ENCODE measurements at regions not wholly inside any gene's neighbourhood (a gene's known extent, or its start where the extent isn't known, plus 50 kb on each side); places are given as distances from the start of the nearest gene placed in this dataset.

DNA sequence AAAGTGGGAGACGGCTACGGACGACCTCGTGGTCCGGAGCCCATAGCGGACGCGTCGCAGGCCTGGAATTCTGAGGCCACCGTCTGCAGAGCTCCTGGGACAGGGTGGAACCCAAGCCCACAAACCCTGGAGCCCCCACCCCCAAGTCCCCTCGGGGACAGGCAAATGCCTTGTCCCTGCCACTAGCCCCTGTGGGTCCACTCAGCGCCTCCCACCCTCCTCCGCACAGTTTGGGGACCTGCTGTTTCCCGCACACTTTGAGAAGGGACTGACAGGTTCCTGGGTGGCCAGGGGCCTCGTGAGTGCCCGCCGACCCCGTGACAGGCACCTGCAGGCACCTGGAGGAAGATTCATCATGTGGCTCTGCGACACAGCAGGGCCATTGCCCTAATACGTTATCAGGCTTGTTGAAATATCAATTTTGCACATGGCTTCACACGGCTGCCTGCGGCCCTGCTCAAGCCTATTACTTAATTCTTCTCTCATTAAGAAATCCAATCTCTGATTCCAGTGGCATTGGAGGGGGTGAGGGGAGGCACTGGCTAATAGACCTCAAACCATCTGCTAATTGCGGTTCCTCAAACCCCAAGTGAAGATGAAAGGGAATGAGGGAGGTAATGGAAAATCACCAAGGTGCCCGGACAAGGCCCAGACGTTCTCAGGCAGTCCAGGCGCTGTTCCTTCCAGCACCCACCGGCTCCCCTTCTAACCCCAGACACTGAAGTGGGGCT is 672.5 kb downstream of the BRD1 start:
- Mint-ChIP-seq H3K9me3 (no peaks in the 10 kb centered on the region), H3K27me3 (ENCODE audit: insufficient read depth, low read depth, poor library complexity) (peaks cover 5% of the 10 kb centered on the region), H3K4me3 (no peak overlapping the region), H3K36me3 (ENCODE audit: low read depth) (no peaks in the 10 kb centered on the region), H3K4me1 (peaks cover 9% of the 10 kb centered on the region), H3K27ac (no peak overlapping the region)
- DNase-seq (ENCODE audit: low spot score) (no peak), ATAC-seq (no peak)
- no peak overlapping the region for H3K4me2 ChIP-seq
- no peaks in the 10 kb centered on the region for H3K9me2 ChIP-seq (ENCODE audit: insufficient read depth)
- H3K36me3 ChIP-seq (ENCODE audit: insufficient read depth) = peaks cover 7% of the 10 kb centered on the region; the same call in 1 of the 2 replicates
- H3K4me1 ChIP-seq (ENCODE audit: insufficient read depth) = no peaks in the 10 kb centered on the region
- no peaks in the 10 kb centered on the region for H4K20me1 ChIP-seq (replicated peaks; ENCODE audit: insufficient read depth)
- no peak for TF ChIP-seq ETS1 (IDR thresholded peaks at IDR 0.05)
- TF ChIP-seq POLR2AphosphoS5 (IDR thresholded peaks at IDR 0.05; ENCODE audit: low read depth) = no peak
- TF ChIP-seq CREB1 (CRISPR knock-in tag; IDR thresholded peaks at IDR 0.05; ENCODE audit: low read depth) = no peak
- TF ChIP-seq NANOG (IDR thresholded peaks at IDR 0.05; ENCODE audit: borderline replicate concordance) = no peak
- TF ChIP-seq EZH2 (IDR thresholded peaks at IDR 0.05; ENCODE audit: low read depth, unreplicated experiment) = no peak
- H3K4me3 ChIP-seq = no peak overlapping the region
- H3K27ac ChIP-seq (ENCODE audit: low read depth) = no peak overlapping the region
- no peak overlapping the region for H2AFZ ChIP-seq
- H3K79me2 ChIP-seq (replicated peaks; ENCODE audit: insufficient read depth) = no peaks in the 10 kb centered on the region
- no peaks in the 10 kb centered on the region for H3F3A ChIP-seq (replicated peaks; ENCODE audit: low read depth)
- H3K27me3 ChIP-seq (ENCODE audit: insufficient read depth) = no peaks in the 10 kb centered on the region

DNA sequence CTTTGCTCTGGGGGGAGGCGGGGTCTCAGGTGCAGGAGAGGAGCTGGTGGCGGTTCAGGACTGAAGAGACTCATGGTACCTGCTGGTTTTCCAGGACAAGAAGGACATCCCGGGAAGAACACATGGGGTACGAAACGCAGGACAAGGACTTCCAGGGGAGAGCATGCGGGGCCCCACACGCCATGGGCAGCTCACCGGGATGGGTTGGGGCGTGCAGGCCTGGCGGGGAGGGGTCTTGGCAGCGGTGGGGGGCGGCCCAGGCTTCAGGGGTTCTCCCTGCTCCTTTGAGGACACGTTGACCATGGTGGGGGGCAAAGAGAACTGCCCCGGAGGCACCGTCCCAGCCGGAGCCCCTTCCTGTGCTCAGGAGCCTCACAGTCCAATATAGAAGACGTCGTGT is 673.2 kb downstream of the BRD1 start:
- peaks cover 5% of the 10 kb centered on the region for H3K27me3 Mint-ChIP-seq (ENCODE audit: insufficient read depth, low read depth, poor library complexity)
- H3K9me3 Mint-ChIP-seq = no peaks in the 10 kb centered on the region
- H3K27ac ChIP-seq (ENCODE audit: low read depth) = no peak overlapping the region
- H2AFZ ChIP-seq = no peak overlapping the region
- no peaks in the 10 kb centered on the region for H3K27me3 ChIP-seq (ENCODE audit: insufficient read depth)
- no peak overlapping the region for H3K27ac Mint-ChIP-seq
- H3K9me2 ChIP-seq (ENCODE audit: insufficient read depth) = no peaks in the 10 kb centered on the region
- peaks cover 7% of the 10 kb centered on the region; the same call in 1 of the 2 replicates for H3K36me3 ChIP-seq (ENCODE audit: insufficient read depth)
- H3K4me1 ChIP-seq (ENCODE audit: insufficient read depth) = no peaks in the 10 kb centered on the region
- peaks cover 9% of the 10 kb centered on the region for H3K4me1 Mint-ChIP-seq
- H3K4me3 Mint-ChIP-seq = no peak overlapping the region
- ATAC-seq (no peak), DNase-seq (ENCODE audit: low spot score) (no peak)
- no peak overlapping the region for H3K4me2 ChIP-seq
- H3F3A ChIP-seq (replicated peaks; ENCODE audit: low read depth) = no peaks in the 10 kb centered on the region
- H3K4me3 ChIP-seq = no peak overlapping the region
- no peaks in the 10 kb centered on the region for H3K79me2 ChIP-seq (replicated peaks; ENCODE audit: insufficient read depth)
- no peaks in the 10 kb centered on the region for H3K36me3 Mint-ChIP-seq (ENCODE audit: low read depth)
- H4K20me1 ChIP-seq (replicated peaks; ENCODE audit: insufficient read depth) = no peaks in the 10 kb centered on the region
- TF ChIP-seq REST (IDR thresholded peaks at IDR 0.05; ENCODE audit: unreplicated experiment) (no peak), CREB1 (CRISPR knock-in tag; IDR thresholded peaks at IDR 0.05; ENCODE audit: low read depth) (no peak), ZNF331 (CRISPR knock-in tag; IDR thresholded peaks at IDR 0.05; ENCODE audit: low read depth) (no peak), ETS1 (IDR thresholded peaks at IDR 0.05) (no peak), POLR2AphosphoS5 (IDR thresholded peaks at IDR 0.05; ENCODE audit: low read depth) (no peak), ZNF114 (CRISPR knock-in tag; IDR thresholded peaks at IDR 0.05) (no peak), NANOG (IDR thresholded peaks at IDR 0.05; ENCODE audit: borderline replicate concordance) (no peak)

All from GM23338 (cell line).